IPS-15b (cell line): ENCODE measurements at regions not wholly inside any gene's neighbourhood (a gene's known extent, or its start where the extent isn't known, plus 50 kb on each side); places are given as distances from the start of the nearest gene placed in this dataset.

ENCODE experiments used
- H3K27me3 ChIP-seq: one replicate; pipeline ENCODE4 v1.6.1; 2013; ENCODE audit warnings: low read length; ENCODE audit not compliant: control insufficient read depth, insufficient read depth
- H3K36me3 ChIP-seq: one replicate; pipeline ENCODE4 v1.6.1; 2013; ENCODE audit warnings: low read length; ENCODE audit not compliant: control insufficient read depth, insufficient read depth
- H3K4me1 ChIP-seq: one replicate; pipeline ENCODE4 v1.6.1; 2013; ENCODE audit warnings: mild to moderate bottlenecking, low read length; ENCODE audit not compliant: control insufficient read depth, insufficient read depth
- H3K4me3 ChIP-seq: one replicate; pipeline ENCODE4 v1.5.1; 2013; ENCODE audit warnings: low read depth, low read length
- H3K9ac ChIP-seq: one replicate; pipeline ENCODE4 v1.6.1; 2013; ENCODE audit warnings: low read depth, mild to moderate bottlenecking, low read length
- H3K9me3 ChIP-seq: one replicate; pipeline ENCODE4 v1.6.1; 2013; ENCODE audit warnings: mild to moderate bottlenecking, low read length; ENCODE audit not compliant: control insufficient read depth, insufficient read depth

GRCh38 chr16:5640883-5641282 lies 543.3 kb upstream of the EEF2KMT start:
- no peaks in the 10 kb centered on the region for H3K27me3 ChIP-seq

GRCh38 chr16:5639531-5639930 lies 541.9 kb upstream of the EEF2KMT start:
- Histone ChIP-seq H3K4me3 (no peak overlapping the region), H3K36me3 (no peaks in the 10 kb centered on the region), H3K9me3 (no peaks in the 10 kb centered on the region), H3K9ac (no peak overlapping the region), H3K4me1 (peaks cover 5% of the 10 kb centered on the region), H3K27me3 (no peaks in the 10 kb centered on the region)

More at GRCh38 chr16:5640883-5641282, 543.3 kb upstream of the EEF2KMT start:
- Histone ChIP-seq H3K36me3 (no peaks in the 10 kb centered on the region), H3K4me3 (no peak overlapping the region), H3K4me1 (peaks cover 5% of the 10 kb centered on the region), H3K9me3 (no peaks in the 10 kb centered on the region), H3K9ac (no peak overlapping the region)

GRCh38 chr16:5635331-5635730 lies 537.7 kb upstream of the EEF2KMT start:
- H3K4me1 ChIP-seq, result no peaks in the 10 kb centered on the region
- no peak overlapping the region for H3K4me3 ChIP-seq
- H3K27me3 ChIP-seq, result no peaks in the 10 kb centered on the region
- H3K36me3 ChIP-seq, result no peaks in the 10 kb centered on the region
- H3K9me3 ChIP-seq, result no peaks in the 10 kb centered on the region
- H3K9ac ChIP-seq, result no peak overlapping the region

GRCh38 chr16:5634666-5635180 lies 537.1 kb upstream of the EEF2KMT start:
- no peak overlapping the region for H3K9ac ChIP-seq
- H3K4me1 ChIP-seq, result no peaks in the 10 kb centered on the region
- H3K4me3 ChIP-seq, result no peak overlapping the region
- no peaks in the 10 kb centered on the region for H3K36me3 ChIP-seq
- H3K27me3 ChIP-seq, result no peaks in the 10 kb centered on the region
- no peaks in the 10 kb centered on the region for H3K9me3 ChIP-seq

GRCh38 chr16:5633845-5634440 lies 536.3 kb upstream of the EEF2KMT start:
- H3K36me3 ChIP-seq, result no peaks in the 10 kb centered on the region
- no peaks in the 10 kb centered on the region for H3K27me3 ChIP-seq
- no peaks in the 10 kb centered on the region for H3K9me3 ChIP-seq
- H3K9ac ChIP-seq, result no peak overlapping the region
- no peak overlapping the region for H3K4me3 ChIP-seq
- H3K4me1 ChIP-seq, result no peaks in the 10 kb centered on the region

GRCh38 chr16:5622234-5622884 lies 524.8 kb upstream of the EEF2KMT start:
- Histone ChIP-seq H3K4me1 (no peaks in the 10 kb centered on the region), H3K27me3 (peaks cover under 1% of the 10 kb centered on the region), H3K9me3 (no peaks in the 10 kb centered on the region), H3K9ac (no peak overlapping the region), H3K36me3 (no peaks in the 10 kb centered on the region), H3K4me3 (no peak overlapping the region)

DNA sequence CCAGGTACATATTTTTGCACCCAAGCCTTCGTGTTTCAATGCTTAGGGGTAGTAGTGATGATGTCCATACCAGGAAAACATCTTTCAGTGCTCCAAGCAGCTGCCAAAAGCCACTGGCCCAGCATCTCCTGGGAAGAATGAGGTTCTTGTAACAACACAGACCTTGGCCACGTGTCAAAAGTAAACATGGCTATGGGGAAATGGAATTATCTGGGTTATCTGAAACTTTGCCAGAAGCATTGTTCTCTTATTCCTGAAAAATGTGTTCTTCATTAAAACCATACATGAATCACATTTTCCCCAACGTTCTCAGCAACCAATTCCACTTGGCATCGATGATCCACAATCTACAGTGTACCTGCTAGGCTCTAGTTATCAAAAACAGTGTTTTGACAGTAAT lies 524.2 kb upstream of the EEF2KMT start:
- H3K9me3 ChIP-seq, result no peaks in the 10 kb centered on the region
- H3K4me3 ChIP-seq, result no peak overlapping the region
- H3K9ac ChIP-seq, result no peak overlapping the region
- H3K27me3 ChIP-seq, result peaks cover 2% of the 10 kb centered on the region
- H3K36me3 ChIP-seq, result no peaks in the 10 kb centered on the region
- H3K4me1 ChIP-seq, result no peaks in the 10 kb centered on the region

DNA sequence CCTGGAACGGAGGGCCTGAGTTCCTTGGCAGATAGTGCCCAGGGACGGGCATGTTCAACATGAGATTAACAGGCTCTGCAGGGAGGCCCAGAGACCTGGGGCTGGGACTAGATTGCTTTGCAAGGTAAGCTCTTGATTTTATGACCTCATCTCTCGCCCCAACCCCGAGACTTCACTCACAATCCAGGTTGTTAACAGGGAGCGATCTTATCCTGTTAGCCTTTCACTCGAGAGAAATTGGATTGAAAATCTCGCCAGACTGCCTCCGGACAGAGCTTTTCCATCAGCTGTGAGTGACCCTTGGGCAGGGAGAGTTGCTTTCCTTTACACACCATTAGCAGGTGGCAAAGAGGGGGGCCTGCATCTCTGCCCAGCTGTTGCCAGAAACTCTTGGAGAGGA lies 521.7 kb upstream of the EEF2KMT start:
- Histone ChIP-seq H3K4me3 (no peak overlapping the region), H3K36me3 (no peaks in the 10 kb centered on the region), H3K4me1 (no peaks in the 10 kb centered on the region), H3K27me3 (peaks cover 2% of the 10 kb centered on the region), H3K9ac (no peak overlapping the region), H3K9me3 (no peaks in the 10 kb centered on the region)

GRCh38 chr16:5616841-5617240 lies 519.2 kb upstream of the EEF2KMT start:
- H3K9ac ChIP-seq, result no peak overlapping the region
- H3K36me3 ChIP-seq, result no peaks in the 10 kb centered on the region
- H3K27me3 ChIP-seq, result peaks cover 2% of the 10 kb centered on the region
- no peak overlapping the region for H3K4me3 ChIP-seq
- no peaks in the 10 kb centered on the region for H3K4me1 ChIP-seq
- no peaks in the 10 kb centered on the region for H3K9me3 ChIP-seq

DNA sequence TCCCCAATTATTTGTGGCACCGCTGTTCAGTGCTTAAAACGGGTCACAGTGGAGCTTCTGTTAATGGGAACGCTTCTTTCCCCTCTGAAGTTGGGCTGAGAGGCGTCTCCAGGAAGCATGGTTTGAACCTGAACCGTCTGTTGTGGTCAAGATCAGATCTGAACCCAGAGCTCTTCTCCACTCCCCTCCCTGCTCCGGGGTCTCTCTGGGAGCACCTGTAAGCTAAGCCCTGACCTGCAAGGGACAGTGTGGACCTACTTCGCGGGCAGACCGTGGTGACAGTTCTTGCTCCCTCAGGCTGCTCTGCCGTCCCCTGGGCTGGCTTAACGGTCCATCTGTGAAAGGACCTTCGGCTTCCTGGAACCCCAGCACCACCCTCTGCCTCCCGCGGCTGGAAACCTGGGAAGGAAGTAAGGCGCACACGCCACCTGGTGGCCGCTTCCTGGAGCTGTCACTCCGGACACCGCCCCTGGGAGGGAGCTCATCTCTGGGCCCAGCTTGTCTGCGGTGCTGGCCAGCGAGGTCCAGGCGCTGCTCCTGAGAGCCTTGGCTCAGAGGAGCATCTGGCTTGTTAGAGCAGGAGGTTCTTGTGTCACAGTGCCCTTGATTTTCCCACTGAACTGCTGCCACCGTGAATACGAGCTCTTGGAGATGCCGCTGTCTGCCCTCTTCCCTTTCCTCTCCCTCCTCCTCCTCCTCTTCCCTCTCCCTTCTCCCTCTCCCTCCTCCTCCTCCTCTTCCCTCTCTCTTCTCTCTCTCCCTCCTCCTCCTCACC lies 518.5 kb upstream of the EEF2KMT start:
- H3K9me3 ChIP-seq, result no peaks in the 10 kb centered on the region
- H3K27me3 ChIP-seq, result peaks cover 2% of the 10 kb centered on the region
- no peak overlapping the region for H3K9ac ChIP-seq
- H3K4me3 ChIP-seq, result peak overlapping the region; percentile 61
- H3K4me1 ChIP-seq, result no peaks in the 10 kb centered on the region
- no peaks in the 10 kb centered on the region for H3K36me3 ChIP-seq

- Histone ChIP-seq H3K36me3 (no peaks in the 10 kb centered on the region), H3K27me3 (no peaks in the 10 kb centered on the region), H3K9me3 (no peaks in the 10 kb centered on the region), H3K4me3 (no peak overlapping the region), H3K4me1 (peaks cover 4% of the 10 kb centered on the region), H3K9ac (no peak overlapping the region)
Observed at GRCh38 chr16:5607169-5607568, 509.6 kb upstream of the EEF2KMT start.

DNA sequence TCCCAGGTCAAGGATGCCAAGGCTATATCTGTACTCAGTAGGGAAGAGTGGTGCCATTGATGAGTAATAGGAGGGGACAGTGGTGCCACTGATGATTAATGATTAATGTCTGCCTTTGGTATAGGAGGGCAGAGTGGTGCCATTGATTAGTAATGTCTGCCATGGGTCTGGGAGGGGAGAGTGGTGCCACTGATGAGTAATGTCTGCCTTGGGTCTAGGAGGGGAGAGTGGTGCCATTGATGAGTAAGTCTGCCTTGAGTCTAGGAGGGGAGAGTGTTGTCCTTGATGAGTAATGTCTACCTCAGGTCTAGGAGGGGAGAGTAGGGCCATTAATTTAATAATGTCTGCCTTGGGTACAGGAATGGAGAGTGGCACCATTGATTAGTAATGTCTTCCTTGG lies 507.8 kb upstream of the EEF2KMT start:
- no peaks in the 10 kb centered on the region for H3K9me3 ChIP-seq
- no peaks in the 10 kb centered on the region for H3K27me3 ChIP-seq
- H3K4me3 ChIP-seq, result no peak overlapping the region
- no peaks in the 10 kb centered on the region for H3K36me3 ChIP-seq
- no peak overlapping the region for H3K9ac ChIP-seq
- peaks cover 4% of the 10 kb centered on the region for H3K4me1 ChIP-seq
